ENCODE measurements at regions not wholly inside any gene's neighbourhood (a gene's known extent, or its start where the extent isn't known, plus 50 kb on each side); places are given as distances from the start of the nearest gene placed in this dataset.

DNA sequence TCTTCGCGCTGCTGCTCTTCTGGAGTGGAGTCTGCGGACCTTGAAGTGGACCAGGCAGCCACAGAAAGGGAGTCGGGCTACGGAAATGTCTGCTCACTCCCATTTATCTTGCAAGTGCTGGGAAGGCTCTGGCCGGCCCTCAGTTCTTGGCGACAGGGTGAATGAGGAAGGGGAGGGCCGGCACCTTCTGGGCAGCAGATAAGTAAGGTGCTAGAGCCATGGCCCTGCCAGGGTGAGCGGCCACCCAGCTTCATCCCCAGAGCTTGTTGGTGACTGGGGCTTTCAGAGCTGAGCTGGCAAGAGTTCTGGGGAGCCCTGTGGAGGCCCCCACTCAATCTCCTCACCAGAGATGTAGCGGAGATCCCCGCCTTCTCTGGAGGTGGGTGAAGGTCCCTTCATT, 103.5 kb downstream of the ASB7 start:
- no peaks in the 10 kb centered on the region for H3K36me3 ChIP-seq (ENCODE audit: insufficient read depth in 1 of 2, low read depth in 1 of 2)
- 93 to 96% (median 96%) methylated on average over 11 of the region's 11 CpGs for WGBS, 3 donors
- no peak overlapping the region for H3K27ac ChIP-seq
- H3K4me3 ChIP-seq: no peak overlapping the region
- TF ChIP-seq, protein P1, sequence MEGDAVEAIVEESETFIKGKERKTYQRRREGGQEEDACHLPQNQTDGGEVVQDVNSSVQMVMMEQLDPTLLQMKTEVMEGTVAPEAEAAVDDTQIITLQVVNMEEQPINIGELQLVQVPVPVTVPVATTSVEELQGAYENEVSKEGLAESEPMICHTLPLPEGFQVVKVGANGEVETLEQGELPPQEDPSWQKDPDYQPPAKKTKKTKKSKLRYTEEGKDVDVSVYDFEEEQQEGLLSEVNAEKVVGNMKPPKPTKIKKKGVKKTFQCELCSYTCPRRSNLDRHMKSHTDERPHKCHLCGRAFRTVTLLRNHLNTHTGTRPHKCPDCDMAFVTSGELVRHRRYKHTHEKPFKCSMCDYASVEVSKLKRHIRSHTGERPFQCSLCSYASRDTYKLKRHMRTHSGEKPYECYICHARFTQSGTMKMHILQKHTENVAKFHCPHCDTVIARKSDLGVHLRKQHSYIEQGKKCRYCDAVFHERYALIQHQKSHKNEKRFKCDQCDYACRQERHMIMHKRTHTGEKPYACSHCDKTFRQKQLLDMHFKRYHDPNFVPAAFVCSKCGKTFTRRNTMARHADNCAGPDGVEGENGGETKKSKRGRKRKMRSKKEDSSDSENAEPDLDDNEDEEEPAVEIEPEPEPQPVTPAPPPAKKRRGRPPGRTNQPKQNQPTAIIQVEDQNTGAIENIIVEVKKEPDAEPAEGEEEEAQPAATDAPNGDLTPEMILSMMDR (IDR thresholded peaks at IDR 0.05): no peak
- intact Hi-C loops (cut with DNase I): no loop called here
- H3K4me1 ChIP-seq: no peaks in the 10 kb centered on the region
- ATAC-seq: no peak
- H3K27me3 ChIP-seq (ENCODE audit: insufficient read depth in 3 of 3, low read length in 2 of 3): no peaks in the 10 kb centered on the region
- no peak for DNase-seq
- H3K9me3 ChIP-seq: no peaks in the 10 kb centered on the region

- no peaks in the 10 kb centered on the region for H3K27me3 ChIP-seq (ENCODE audit: insufficient read depth in 3 of 3, low read length in 2 of 3)
- WGBS, 3 donors: 65 to 89% (median 68%) methylated on average over 4 of the region's 4 CpGs
- no peak overlapping the region for H3K4me3 ChIP-seq
- H3K9me3 ChIP-seq: no peaks in the 10 kb centered on the region
- ATAC-seq: no peak
- H3K4me1 ChIP-seq: no peaks in the 10 kb centered on the region
- H3K36me3 ChIP-seq (ENCODE audit: insufficient read depth in 1 of 2, low read depth in 1 of 2): no peaks in the 10 kb centered on the region
- DNase-seq: no peak
- no peak overlapping the region for H3K27ac ChIP-seq
- intact Hi-C loops (cut with DNase I): no loop called here
- TF ChIP-seq, protein P1 (IDR thresholded peaks at IDR 0.05): no peak
Measured at GRCh38 chr15:100707229-100707628, 104.8 kb downstream of the ASB7 start.

GRCh38 chr15:100708916-100709315, 106.5 kb downstream of the ASB7 start:
- no peaks in the 10 kb centered on the region for H3K36me3 ChIP-seq (ENCODE audit: insufficient read depth in 1 of 2, low read depth in 1 of 2)
- H3K9me3 ChIP-seq: no peaks in the 10 kb centered on the region
- H3K4me3 ChIP-seq: no peak overlapping the region
- no peak for ATAC-seq
- intact Hi-C loops (cut with DNase I): no loop called here
- H3K27me3 ChIP-seq (ENCODE audit: insufficient read depth in 3 of 3, low read length in 2 of 3): no peaks in the 10 kb centered on the region
- no peaks in the 10 kb centered on the region for H3K4me1 ChIP-seq
- DNase-seq: no peak
- TF ChIP-seq, protein P1 (IDR thresholded peaks at IDR 0.05): no peak
- H3K27ac ChIP-seq: no peak overlapping the region
- 89 to 91% (median 90%) methylated on average over 3 of the region's 3 CpGs for WGBS, 3 donors

- WGBS, 3 donors: 50% methylated on average over 2 of the region's 2 CpGs
- Histone ChIP-seq H3K36me3 (ENCODE audit: insufficient read depth in 1 of 2, low read depth in 1 of 2) (no peaks in the 10 kb centered on the region), H3K4me1 (no peaks in the 10 kb centered on the region), H3K4me3 (no peak overlapping the region), H3K9me3 (no peaks in the 10 kb centered on the region), H3K27ac (no peak overlapping the region), H3K27me3 (ENCODE audit: insufficient read depth in 3 of 3, low read length in 2 of 3) (no peaks in the 10 kb centered on the region)
- TF ChIP-seq, protein P1 (IDR thresholded peaks at IDR 0.05): no peak
- intact Hi-C loops (cut with DNase I): no loop called here
- ATAC-seq (peak in 1 of 4 donors; percentile 49), DNase-seq (no peak)
Measured at GRCh38 chr15:100710222-100710621, 107.8 kb downstream of the ASB7 start.

DNA sequence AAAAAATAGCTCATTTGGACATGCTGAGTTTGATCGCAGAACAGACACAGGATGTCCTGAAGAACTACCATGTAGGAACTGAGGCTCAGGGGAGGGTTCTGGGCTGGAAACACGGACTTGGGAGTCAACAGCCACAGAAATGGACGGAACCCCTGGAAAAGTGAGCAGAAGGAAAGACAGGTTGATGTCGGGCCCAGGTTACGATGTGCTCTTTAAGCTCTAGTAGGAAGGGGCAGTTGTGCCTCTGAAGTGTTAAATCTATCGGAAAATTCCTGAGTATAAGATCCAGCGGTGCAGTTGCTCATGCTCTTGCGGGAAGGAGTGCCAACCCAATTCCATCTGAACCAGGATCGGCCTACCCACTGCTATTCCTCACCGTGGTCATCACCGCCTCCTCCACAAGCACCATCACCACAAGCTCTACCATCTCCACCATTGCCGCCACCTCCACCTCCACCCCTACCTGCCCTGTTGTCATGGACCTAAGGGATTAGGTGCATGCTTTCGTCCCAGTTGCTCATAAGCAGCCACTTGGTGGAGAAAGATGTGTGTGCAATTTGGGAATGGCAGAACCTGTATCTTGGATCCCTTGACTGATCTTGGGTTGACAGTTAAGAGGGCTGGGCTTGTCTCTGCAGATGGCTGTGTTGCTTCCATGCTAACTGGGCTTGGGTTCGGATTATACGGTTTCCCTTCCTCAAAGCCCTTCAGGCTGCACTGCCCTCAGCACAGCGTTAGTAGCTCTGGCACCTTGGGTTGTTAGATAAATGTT, 108.5 kb downstream of the ASB7 start:
- TF ChIP-seq, protein P1 (IDR thresholded peaks at IDR 0.05): no peak
- Histone ChIP-seq H3K4me1 (peaks cover under 1% of the 10 kb centered on the region), H3K4me3 (no peak overlapping the region), H3K9me3 (no peaks in the 10 kb centered on the region), H3K27ac (no peak overlapping the region), H3K36me3 (ENCODE audit: insufficient read depth in 1 of 2, low read depth in 1 of 2) (no peaks in the 10 kb centered on the region), H3K27me3 (ENCODE audit: insufficient read depth in 3 of 3, low read length in 2 of 3) (no peaks in the 10 kb centered on the region)
- ATAC-seq (no peak), DNase-seq (no peak)
- intact Hi-C loops (cut with DNase I): no loop called here
- WGBS, 3 donors: 94 to 97% (median 95%) methylated on average over 16 of the region's 16 CpGs
